Upper lobe of left lung (tissue), 6 donors: ENCODE measurements at regions not wholly inside any gene's neighbourhood (a gene's known extent, or its start where the extent isn't known, plus 50 kb on each side); places are given as distances from the start of the nearest gene placed in this dataset.

ENCODE experiments used
- ATAC-seq, 2 donors: fragments of 200-7000 bp; cut with Tn5 transposase; one replicate each; pipeline ENCODE4 v1.9.1; 2022; ENCODE audit warnings: mild to moderate bottlenecking in 2 of 2, moderate library complexity in 2 of 2; ENCODE audit not compliant: low FRiP score in 2 of 2
- DNase-seq, 2 donors: peaks; one replicate each; pipeline ENCODE4 v3.0.0-alpha.2; 2019 to 2020
- H3K27ac ChIP-seq, 4 donors: fragments of 200-600 bp; sonication (generic); one replicate each; pipeline ENCODE4 v1.5.1; 2016 to 2019
- H3K27me3 ChIP-seq, 4 donors: fragments of 200-600 bp; sonication (generic); one replicate each; pipeline ENCODE4 v1.5.1; 2017 to 2019
- H3K36me3 ChIP-seq, 4 donors: fragments of 200-600 bp; sonication (generic); one replicate each; pipeline ENCODE4 v1.5.1; 2016 to 2019
- H3K4me1 ChIP-seq, 4 donors: fragments of 200-600 bp; sonication (generic); one replicate each; pipeline ENCODE4 v1.5.1; 2018 to 2019
- H3K4me3 ChIP-seq, 4 donors: fragments of 200-600 bp; sonication (generic); one replicate each; pipeline ENCODE4 v1.5.1; 2017 to 2019; ENCODE audit warnings: mild to moderate bottlenecking in 2 of 4, moderate library complexity in 1 of 4
- H3K9me3 ChIP-seq, 4 donors: fragments of 200-600 bp; sonication (generic); one replicate each; pipeline ENCODE4 v1.5.1; 2018 to 2019
- CTCF ChIP-seq, 6 experiments: fragments of 450-650 bp in 4 of 6; fragments of 200-600 bp in 2 of 6; sonication (generic) in 2 of 6; IDR thresholded peaks; one replicate each; pipeline ENCODE4 v1.5.1; 2016 to 2019; ENCODE audit warnings: antibody characterized with exemption in 6 of 6
- EP300 ChIP-seq, 4 donors: sonication (generic); formaldehyde crosslinking; IDR thresholded peaks; one replicate each; pipeline ENCODE4 v1.5.1; 2017; ENCODE audit warnings: antibody characterized with exemption in 4 of 4, control low read depth in 2 of 4
- POLR2A ChIP-seq, 4 donors: fragments of 450-650 bp; IDR thresholded peaks; one replicate each; pipeline ENCODE4 v1.5.1; 2016 to 2017; ENCODE audit warnings: antibody characterized with exemption in 4 of 4, mild to moderate bottlenecking in 2 of 4
- POLR2AphosphoS5 ChIP-seq, 2 donors: sonication (generic); formaldehyde crosslinking; IDR thresholded peaks; one replicate each; pipeline ENCODE4 v1.5.1; 2017; ENCODE audit warnings: antibody characterized with exemption in 2 of 2
- WGBS, 2 donors: methylation state at CpG; one replicate each; pipeline ENCODE4 v1.1.5; 2017 to 2018; 5-methylcytosine and 5-hydroxymethylcytosine counted together
- donor health status: DM: no; HTN: no; CAD: no; lungs with moderate emphysema.
- donor health status: DM: no; HTN: yes; CAD: no; lungs with severe emphysema.

GRCh38 chr20:48204499-48204898 lies 419.2 kb upstream of the SULF2 start:
- Histone ChIP-seq H3K4me3 (no peak overlapping the region), H3K27me3 (no peaks in the 10 kb centered on the region), H3K27ac (no peak overlapping the region), H3K4me1 (no peaks in the 10 kb centered on the region), H3K9me3 (no peaks in the 10 kb centered on the region), H3K36me3 (no peaks in the 10 kb centered on the region)
- no peak for DNase-seq
- WGBS, 2 donors: 89 to 93% methylated on average over 8 to 9 of the region's 9 CpGs
- no peak for ATAC-seq
- no peak for TF ChIP-seq POLR2AphosphoS5 (IDR thresholded peaks at IDR 0.05)
- TF ChIP-seq CTCF (IDR thresholded peaks at IDR 0.05): no peak

- DNase-seq (no peak), ATAC-seq (no peak)
- 65 to 67% methylated on average over 6 of the region's 6 CpGs for WGBS, 2 donors
- Histone ChIP-seq H3K4me3 (no peak overlapping the region), H3K27me3 (no peaks in the 10 kb centered on the region), H3K36me3 (no peaks in the 10 kb centered on the region), H3K9me3 (no peaks in the 10 kb centered on the region), H3K4me1 (no peaks in the 10 kb centered on the region), H3K27ac (no peak overlapping the region)
- TF ChIP-seq EP300 (IDR thresholded peaks at IDR 0.05): no peak
- TF ChIP-seq POLR2A (IDR thresholded peaks at IDR 0.05): no peak
- no peak for TF ChIP-seq CTCF (IDR thresholded peaks at IDR 0.05)
- TF ChIP-seq POLR2AphosphoS5 (IDR thresholded peaks at IDR 0.05): no peak
These were observed 418.0 kb upstream of the SULF2 start for GRCh38 chr20:48203252-48203651.

GRCh38 chr20:48202334-48203113 lies 417.2 kb upstream of the SULF2 start:
- no peaks in the 10 kb centered on the region for H3K27me3 ChIP-seq
- no peaks in the 10 kb centered on the region for H3K36me3 ChIP-seq
- no peak for ATAC-seq
- no peak overlapping the region for H3K4me3 ChIP-seq
- no peaks in the 10 kb centered on the region for H3K4me1 ChIP-seq
- TF ChIP-seq EP300 (IDR thresholded peaks at IDR 0.05) (no peak), POLR2A (IDR thresholded peaks at IDR 0.05) (no peak), CTCF (IDR thresholded peaks at IDR 0.05) (no peak), POLR2AphosphoS5 (IDR thresholded peaks at IDR 0.05) (no peak)
- no peak overlapping the region for H3K27ac ChIP-seq
- H3K9me3 ChIP-seq: no peaks in the 10 kb centered on the region
- 84 to 87% methylated on average over 15 to 19 of the region's 19 CpGs for WGBS, 2 donors
- DNase-seq: no peak

- DNase-seq (no peak), ATAC-seq (no peak)
- no peaks in the 10 kb centered on the region for H3K36me3 ChIP-seq
- H3K4me1 ChIP-seq: no peaks in the 10 kb centered on the region
- H3K9me3 ChIP-seq: no peaks in the 10 kb centered on the region
- H3K4me3 ChIP-seq: no peak overlapping the region
- no peak overlapping the region for H3K27ac ChIP-seq
- no peaks in the 10 kb centered on the region for H3K27me3 ChIP-seq
- TF ChIP-seq EP300 (IDR thresholded peaks at IDR 0.05) (no peak), POLR2A (IDR thresholded peaks at IDR 0.05) (no peak), CTCF (IDR thresholded peaks at IDR 0.05) (no peak), POLR2AphosphoS5 (IDR thresholded peaks at IDR 0.05) (no peak)
- 82 to 88% methylated on average over 3 to 5 of the region's 5 CpGs for WGBS, 2 donors
These were observed 416.6 kb upstream of the SULF2 start for GRCh38 chr20:48201885-48202284.

GRCh38 chr20:48201188-48201587 lies 415.9 kb upstream of the SULF2 start:
- Histone ChIP-seq H3K9me3 (no peaks in the 10 kb centered on the region), H3K4me1 (no peaks in the 10 kb centered on the region), H3K4me3 (no peak overlapping the region), H3K27me3 (no peaks in the 10 kb centered on the region), H3K36me3 (no peaks in the 10 kb centered on the region), H3K27ac (no peak overlapping the region)
- no peak for TF ChIP-seq POLR2A (IDR thresholded peaks at IDR 0.05)
- no peak for TF ChIP-seq CTCF (IDR thresholded peaks at IDR 0.05)
- TF ChIP-seq POLR2AphosphoS5 (IDR thresholded peaks at IDR 0.05): no peak
- 86 to 96% methylated on average over 5 to 8 of the region's 8 CpGs for WGBS, 2 donors
- ATAC-seq (no peak), DNase-seq (no peak)
